Smooth muscle cell (in vitro differentiated cells): ENCODE measurements at regions not wholly inside any gene's neighbourhood (a gene's known extent, or its start where the extent isn't known, plus 50 kb on each side); places are given as distances from the start of the nearest gene placed in this dataset.

Experiments
- DNase-seq: peaks from one replicate; lab custom pipeline; 2025; ENCODE audit not compliant: unreplicated experiment; lab: John Stamatoyannopoulos, UW
- H2AFZ ChIP-seq: fragments of 200-600 bp; sonication (generic); 2 replicates; pipeline ENCODE4 v1.6.0; 2016; ENCODE audit warnings: antibody characterized with exemption, low read depth, mild to moderate bottlenecking
- H3F3A ChIP-seq: fragments of 200-600 bp; sonication (generic); 2 replicates; pipeline ENCODE4 v1.6.0; 2017; ENCODE audit warnings: antibody characterized with exemption, low read depth
- H3K27ac ChIP-seq: fragments of 200-600 bp; sonication (generic); 2 replicates; pipeline ENCODE4 v1.5.1; 2016; ENCODE audit warnings: low read depth, mild to moderate bottlenecking
- H3K27me3 ChIP-seq: fragments of 200-600 bp; sonication (generic); 2 replicates; pipeline ENCODE4 v1.6.1; 2016; ENCODE audit warnings: low read depth, mild to moderate bottlenecking
- H3K36me3 ChIP-seq: fragments of 200-600 bp; sonication (generic); 2 replicates; pipeline ENCODE4 v1.5.1; 2016; ENCODE audit warnings: low read depth
- H3K4me1 ChIP-seq: fragments of 200-600 bp; sonication (generic); 2 replicates; pipeline ENCODE4 v1.5.1; 2016; ENCODE audit warnings: low read depth
- H3K4me2 ChIP-seq: fragments of 200-600 bp; sonication (generic); 2 replicates; pipeline ENCODE4 v1.6.0; 2016; ENCODE audit warnings: mild to moderate bottlenecking
- H3K4me3 ChIP-seq: fragments of 200-600 bp; sonication (generic); 2 replicates; pipeline ENCODE4 v1.5.1; 2016; ENCODE audit warnings: mild to moderate bottlenecking
- H3K79me2 ChIP-seq: fragments of 200-600 bp; sonication (generic); 2 replicates; pipeline ENCODE4 v1.6.0; 2016; ENCODE audit warnings: low read depth, mild to moderate bottlenecking
- H3K9ac ChIP-seq: fragments of 200-600 bp; sonication (generic); 2 replicates; pipeline ENCODE4 v1.6.0; 2016; ENCODE audit warnings: low read depth
- H3K9me3 ChIP-seq: fragments of 200-600 bp; sonication (generic); replicated peaks from 2 replicates; pipeline ENCODE4 v1.5.1; 2016; ENCODE audit warnings: low read depth
- H4K20me1 ChIP-seq: fragments of 200-600 bp; sonication (generic); 2 replicates; pipeline ENCODE4 v1.6.0; 2016; ENCODE audit warnings: low read depth
- CTCF ChIP-seq: fragments of 200-600 bp; sonication (generic); IDR thresholded peaks from 2 replicates; pipeline ENCODE4 v1.5.1; 2017; ENCODE audit warnings: borderline replicate concordance, mild to moderate bottlenecking, antibody characterized with exemption; ENCODE audit not compliant: insufficient read depth, poor library complexity, severe bottlenecking
- WGBS: methylation state at CpG from one replicate; pipeline ENCODE4 v1.1.7; 2016; ENCODE audit warnings: low lambda C conversion rate; 5-methylcytosine and 5-hydroxymethylcytosine counted together

- Histone ChIP-seq H3K4me2 (no peak overlapping the region), H3K27me3 (peaks cover 30% of the 10 kb centered on the region), H3K79me2 (no peaks in the 10 kb centered on the region), H3K36me3 (no peaks in the 10 kb centered on the region), H3K27ac (no peak overlapping the region), H3K9me3 (no peaks in the 10 kb centered on the region), H2AFZ (no peak overlapping the region), H3K4me3 (no peak overlapping the region), H4K20me1 (no peaks in the 10 kb centered on the region), H3K9ac (no peak overlapping the region), H3F3A (no peaks in the 10 kb centered on the region), H3K4me1 (no peaks in the 10 kb centered on the region)
- WGBS: 81% methylated on average over 21 of the region's 21 CpGs
- no peak for TF ChIP-seq CTCF
- no peak for DNase-seq
These were observed 289.6 kb upstream of the B3GAT1 start for GRCh38 chr11:134701564-134702165.

- Histone ChIP-seq H3K4me3 (no peak overlapping the region), H4K20me1 (no peaks in the 10 kb centered on the region), H3K27me3 (peaks cover 42% of the 10 kb centered on the region), H3K36me3 (no peaks in the 10 kb centered on the region), H3K4me1 (no peaks in the 10 kb centered on the region), H3K4me2 (no peak overlapping the region), H3F3A (no peaks in the 10 kb centered on the region), H2AFZ (no peak overlapping the region), H3K27ac (no peak overlapping the region), H3K79me2 (no peaks in the 10 kb centered on the region), H3K9ac (no peak overlapping the region), H3K9me3 (no peaks in the 10 kb centered on the region)
- DNase-seq: no peak
- no peak for TF ChIP-seq CTCF
- WGBS: 82% methylated on average over 7 of the region's 7 CpGs
These were observed 288.1 kb upstream of the B3GAT1 start for GRCh38 chr11:134700101-134700640.

DNA sequence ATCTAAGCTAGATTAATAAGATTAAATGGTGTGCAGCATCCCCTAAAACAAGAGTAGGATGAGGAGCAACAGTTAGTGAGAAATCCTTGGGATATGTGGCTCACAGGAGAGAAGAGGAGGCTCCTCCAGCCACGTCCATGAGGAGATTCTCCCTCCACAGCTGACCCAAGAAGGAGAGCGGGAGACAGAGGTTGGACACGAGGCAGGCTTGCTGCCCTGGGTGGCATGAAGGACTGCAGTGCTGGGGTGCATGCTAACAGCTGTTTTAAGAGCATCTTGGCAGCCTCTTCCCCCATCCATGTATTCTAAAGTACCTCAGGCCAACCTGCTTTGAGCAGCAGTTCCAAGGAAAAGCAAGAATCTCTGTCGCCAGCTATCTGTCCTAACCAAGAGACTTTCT lies 284.4 kb upstream of the B3GAT1 start:
- no peak overlapping the region for H3K27ac ChIP-seq
- no peak overlapping the region for H3K4me2 ChIP-seq
- H4K20me1 ChIP-seq: no peaks in the 10 kb centered on the region
- H2AFZ ChIP-seq: no peak overlapping the region
- H3K9ac ChIP-seq: no peak overlapping the region
- H3K27me3 ChIP-seq: peaks cover 40% of the 10 kb centered on the region
- no peak for TF ChIP-seq CTCF
- H3K79me2 ChIP-seq: no peaks in the 10 kb centered on the region
- H3F3A ChIP-seq: no peaks in the 10 kb centered on the region
- WGBS: 75% methylated on average over 4 of the region's 4 CpGs
- H3K9me3 ChIP-seq: no peaks in the 10 kb centered on the region
- H3K4me1 ChIP-seq: no peaks in the 10 kb centered on the region
- no peaks in the 10 kb centered on the region for H3K36me3 ChIP-seq
- no peak for DNase-seq
- H3K4me3 ChIP-seq: no peak overlapping the region

GRCh38 chr11:134691985-134692384 lies 279.9 kb upstream of the B3GAT1 start:
- Histone ChIP-seq H3K9me3 (no peaks in the 10 kb centered on the region), H3F3A (no peaks in the 10 kb centered on the region), H3K27ac (no peak overlapping the region), H3K27me3 (peaks cover 52% of the 10 kb centered on the region), H2AFZ (no peak overlapping the region), H3K36me3 (no peaks in the 10 kb centered on the region), H3K9ac (no peak overlapping the region), H3K4me3 (no peak overlapping the region), H3K4me1 (no peaks in the 10 kb centered on the region), H3K4me2 (no peak overlapping the region), H3K79me2 (no peaks in the 10 kb centered on the region), H4K20me1 (no peaks in the 10 kb centered on the region)
- DNase-seq: no peak
- WGBS: 78% methylated on average over 6 of the region's 6 CpGs
- no peak for TF ChIP-seq CTCF
